NCI-H146 treated with DMSO at 0.1 percent for 48 hours (cell line): ENCODE measurements at regions not wholly inside any gene's neighbourhood (a gene's known extent, or its start where the extent isn't known, plus 50 kb on each side); places are given as distances from the start of the nearest gene placed in this dataset.

Source experiments
- DNase-seq: peaks from one replicate; lab custom pipeline; 2025; ENCODE audit not compliant: unreplicated experiment; lab: John Stamatoyannopoulos, UW

- no peak for DNase-seq
These were observed 251.8 kb downstream of the TBX15 start for GRCh38 chr1:118736322-118736721.

- DNase-seq, result no peak
These were observed 270.2 kb downstream of the TBX15 start for GRCh38 chr1:118717893-118718292.

- DNase-seq, result no peak
These were observed 271.4 kb downstream of the TBX15 start for GRCh38 chr1:118716775-118717174.

GRCh38 chr1:118711356-118711755 is 276.8 kb downstream of the TBX15 start:
- DNase-seq, result no peak

GRCh38 chr1:118698911-118699310 is 289.2 kb downstream of the TBX15 start:
- DNase-seq, result no peak

- no peak for DNase-seq
These were observed 296.0 kb downstream of the TBX15 start for GRCh38 chr1:118692143-118692542.

GRCh38 chr1:118688891-118689290 is 299.3 kb downstream of the TBX15 start:
- no peak for DNase-seq

GRCh38 chr1:118661769-118662320 is 326.3 kb downstream of the TBX15 start:
- DNase-seq, result no peak

GRCh38 chr1:118660769-118661168 is 327.4 kb downstream of the TBX15 start:
- no peak for DNase-seq

GRCh38 chr1:118659646-118660045 is 328.5 kb downstream of the TBX15 start:
- DNase-seq, result no peak

- DNase-seq, result no peak
These were observed 337.9 kb downstream of the TBX15 start for GRCh38 chr1:118650107-118650807.

GRCh38 chr1:118649369-118650106 is 338.6 kb downstream of the TBX15 start:
- no peak for DNase-seq

GRCh38 chr1:118636004-118636403 is 352.1 kb downstream of the TBX15 start:
- DNase-seq, result peak; percentile 61

- no peak for DNase-seq
These were observed 360.7 kb downstream of the TBX15 start for GRCh38 chr1:118627435-118627834.

GRCh38 chr1:118621839-118622238 is 366.3 kb downstream of the TBX15 start:
- no peak for DNase-seq

- DNase-seq, result no peak
These were observed 369.4 kb downstream of the TBX15 start for GRCh38 chr1:118618618-118619340.

- DNase-seq, result no peak
These were observed 370.2 kb downstream of the TBX15 start for GRCh38 chr1:118617916-118618315.

- no peak for DNase-seq
These were observed 373.1 kb downstream of the TBX15 start for GRCh38 chr1:118615066-118615465.

GRCh38 chr1:118589238-118589846 is 398.8 kb downstream of the TBX15 start:
- DNase-seq, result no peak

GRCh38 chr1:118588566-118588965 is 399.6 kb downstream of the TBX15 start:
- DNase-seq, result no peak

GRCh38 chr1:118578276-118578675 is 393.2 kb upstream of the SPAG17 start:
- DNase-seq, result no peak
